DOHH2 (cell line): ENCODE measurements at regions not wholly inside any gene's neighbourhood (a gene's known extent, or its start where the extent isn't known, plus 50 kb on each side); places are given as distances from the start of the nearest gene placed in this dataset.

Experiments used
- CTCF ChIP-seq: fragments of 200-600 bp; sonication (generic); IDR thresholded peaks from one replicate; pipeline ENCODE4 v1.5.1; 2014; ENCODE audit warnings: antibody characterized with exemption, mild to moderate bottlenecking, low read depth, low read length; ENCODE audit not compliant: poor library complexity, severe bottlenecking
- EZH2phosphoT487 ChIP-seq: fragments of 200-600 bp; sonication (generic); IDR thresholded peaks from 2 replicates; pipeline ENCODE4 v1.6.1; 2017; ENCODE audit warnings: borderline replicate concordance, mild to moderate bottlenecking, antibody characterized with exemption, low read length, moderate library complexity, mixed read lengths

- no peak for TF ChIP-seq CTCF
- TF ChIP-seq EZH2phosphoT487 = no peak
Observed at GRCh38 chrX:113391875-113392274, 551.2 kb upstream of the AMOT start.
